Endothelial cell of umbilical vein (primary cell): ENCODE measurements at regions not wholly inside any gene's neighbourhood (a gene's known extent, or its start where the extent isn't known, plus 50 kb on each side); places are given as distances from the start of the nearest gene placed in this dataset.

ENCODE experiments used
- BruUV-seq: library from RNA; stranded (reverse); fragments of 400-500 nt; replicated peaks from 2 replicates; lab custom pipeline; 2021; lab: Mats Ljungman, UMichigan
- CTCF ChIA-PET: fragments of 300-600, 350-600 bp; sonication (Branson Sonifier 250); formaldehyde crosslinking; loops from one replicate; lab custom pipeline; 2021; ENCODE audit warnings: antibody characterized with exemption, inconsistent platforms; lab: Charles Lee
- POLR2A ChIA-PET: fragments of 300-600, 350-600 bp; sonication (Branson Sonifier 250); formaldehyde crosslinking; loops from one replicate; lab custom pipeline; 2021; ENCODE audit warnings: antibody characterized with exemption, inconsistent platforms; lab: Charles Lee
- DNase-seq: peaks from one replicate; pipeline ENCODE4 v3.0.0-alpha.2; 2011; ENCODE audit warnings: low read depth, low spot score
- FAIRE-seq: peaks from 2 replicates; lab custom pipeline; 2011; peaks lifted over from hg19 to GRCh38; lab: Jason Lieb, UNC
- H2AFZ ChIP-seq: 2 replicates; pipeline ENCODE4 v1.6.0; 2012; ENCODE audit warnings: low read depth, low read length, control low read depth, inconsistent platforms
- H3K27ac ChIP-seq: 2 replicates; pipeline ENCODE4 v1.5.1; 2011; ENCODE audit warnings: low read depth, mild to moderate bottlenecking, control low read depth, low read length, moderate library complexity; ENCODE audit not compliant: insufficient read depth
- H3K27me3 ChIP-seq, 2 experiments: 2 replicates each; pipeline versions ENCODE4 v1.6.0 to v1.6.1; 2011; ENCODE audit warnings: low read length in 2 of 2, mixed read lengths in 1 of 2; ENCODE audit not compliant: control insufficient read depth in 2 of 2, insufficient read depth in 2 of 2
- H3K36me3 ChIP-seq, 2 experiments: 2 replicates in 1 of 2; 3 replicates in 1 of 2; pipeline ENCODE4 v1.5.1; 2011; ENCODE audit warnings: low read length in 2 of 2, mild to moderate bottlenecking in 1 of 2, moderate library complexity in 1 of 2; ENCODE audit not compliant: control insufficient read depth in 2 of 2, insufficient read depth in 2 of 2; ENCODE audit errors: extremely low read depth in 1 of 2
- H3K4me1 ChIP-seq: 3 replicates; pipeline ENCODE4 v1.5.1; 2011; ENCODE audit warnings: mild to moderate bottlenecking, low read length; ENCODE audit not compliant: control insufficient read depth, insufficient read depth; ENCODE audit errors: extremely low read depth
- H3K4me2 ChIP-seq: 2 replicates; pipeline ENCODE4 v1.6.1; 2011; ENCODE audit warnings: low read length, control low read depth, mixed read lengths; ENCODE audit not compliant: insufficient read depth
- H3K4me3 ChIP-seq, 3 experiments: fragments of 200-600 bp in 1 of 3; sonication (generic), shearing (Covaris generic) in 1 of 3; replicated peaks in 1 of 3; 2 replicates each; pipeline ENCODE4 v1.5.1; 2011 to 2016; ENCODE audit warnings: control low read depth in 3 of 3, low read length in 3 of 3, mild to moderate bottlenecking in 2 of 3, inconsistent platforms in 1 of 3, low read depth in 1 of 3, moderate library complexity in 1 of 3; ENCODE audit not compliant: insufficient read depth in 1 of 3
- H3K79me2 ChIP-seq: 2 replicates; pipeline ENCODE4 v1.6.0; 2012; ENCODE audit warnings: low read length, inconsistent platforms; ENCODE audit not compliant: control insufficient read depth, insufficient read depth
- H3K9ac ChIP-seq: replicated peaks from 2 replicates; pipeline ENCODE3; 2011; ENCODE audit warnings: low read length, control low read depth; ENCODE audit not compliant: insufficient read depth; ENCODE audit errors: extremely low read depth
- H3K9me1 ChIP-seq: replicated peaks from 3 replicates; pipeline ENCODE4 v1.6.0; 2011; ENCODE audit warnings: mild to moderate bottlenecking, low read length; ENCODE audit not compliant: control insufficient read depth, insufficient read depth; ENCODE audit errors: extremely low read depth
- H3K9me3 ChIP-seq: replicated peaks from 2 replicates; pipeline ENCODE4 v1.5.1; 2012; ENCODE audit warnings: low read length, inconsistent platforms; ENCODE audit not compliant: control insufficient read depth, insufficient read depth
- H4K20me1 ChIP-seq: replicated peaks from 2 replicates; pipeline ENCODE3; 2011; ENCODE audit warnings: mild to moderate bottlenecking, low read length; ENCODE audit not compliant: control insufficient read depth, insufficient read depth; ENCODE audit errors: extremely low read depth
- EZH2 ChIP-seq: IDR thresholded peaks from 2 replicates; pipeline ENCODE4 v1.6.1; 2012; ENCODE audit warnings: borderline replicate concordance, low read depth, mild to moderate bottlenecking, moderate library complexity, low read length, inconsistent platforms; ENCODE audit not compliant: severe bottlenecking
- FOS ChIP-seq: IDR thresholded peaks from 2 replicates; pipeline ENCODE4 v1.6.1; 2011; ENCODE audit warnings: mild to moderate bottlenecking, low read length, moderate library complexity, borderline replicate concordance; ENCODE audit not compliant: insufficient read depth
- GATA2 ChIP-seq: IDR thresholded peaks from 2 replicates; pipeline ENCODE4 v1.7.0; 2011; ENCODE audit warnings: low read depth, mild to moderate bottlenecking, moderate library complexity, mixed read lengths, low read length; ENCODE audit not compliant: insufficient read length, insufficient read depth
- JUN ChIP-seq: IDR thresholded peaks from 2 replicates; pipeline ENCODE4 v1.6.1; 2011; ENCODE audit warnings: borderline replicate concordance, low read depth; ENCODE audit not compliant: insufficient read length, insufficient read depth
- MYC ChIP-seq: IDR thresholded peaks from one replicate; pipeline ENCODE4 v1.6.1; 2011; ENCODE audit warnings: mild to moderate bottlenecking, low read depth, low read length
- POLR2A ChIP-seq: IDR thresholded peaks from 2 replicates; pipeline ENCODE4 v1.6.1; 2012; ENCODE audit warnings: low read depth, mild to moderate bottlenecking, control low read depth, low read length
- POLR2AphosphoS5 ChIP-seq: IDR thresholded peaks from 2 replicates; pipeline ENCODE4 v1.6.1; 2012; ENCODE audit warnings: low read depth, mild to moderate bottlenecking, control low read depth, low read length, moderate library complexity; ENCODE audit not compliant: insufficient read depth
- dilution Hi-C: fragments of 300-500 bp; cut with MboI; formaldehyde crosslinking; loops from one replicate; pipeline ENCODE4 v1.15.0; 2019; ENCODE audit warnings: low sequenced_read_pairs; ENCODE audit not compliant: extremely low pct_ligation_motif_present
- intact Hi-C: fragments of 100-400 bp; cut with micrococcal nuclease; formaldehyde crosslinking; loops from one replicate; pipeline ENCODE4 v1.10.0; 2022
- TF ChIP-seq, protein P1 (sequence below), 2 donors: IDR thresholded peaks; 1 replicate in 1 of 2; 2 replicates in 1 of 2; pipeline ENCODE4 v1.5.1; 2011; ENCODE audit warnings: low read length in 2 of 2, mild to moderate bottlenecking in 2 of 2, moderate library complexity in 2 of 2, control low read depth in 1 of 2, inconsistent platforms in 1 of 2, low read depth in 1 of 2; ENCODE audit not compliant: insufficient read depth in 1 of 2; ENCODE audit errors: extremely low read depth in 1 of 2
- TF ChIP-seq, protein P2 (sequence below): IDR thresholded peaks from 2 replicates; pipeline ENCODE4 v1.6.1; 2011; ENCODE audit not compliant: insufficient read depth, insufficient read length

DNA sequence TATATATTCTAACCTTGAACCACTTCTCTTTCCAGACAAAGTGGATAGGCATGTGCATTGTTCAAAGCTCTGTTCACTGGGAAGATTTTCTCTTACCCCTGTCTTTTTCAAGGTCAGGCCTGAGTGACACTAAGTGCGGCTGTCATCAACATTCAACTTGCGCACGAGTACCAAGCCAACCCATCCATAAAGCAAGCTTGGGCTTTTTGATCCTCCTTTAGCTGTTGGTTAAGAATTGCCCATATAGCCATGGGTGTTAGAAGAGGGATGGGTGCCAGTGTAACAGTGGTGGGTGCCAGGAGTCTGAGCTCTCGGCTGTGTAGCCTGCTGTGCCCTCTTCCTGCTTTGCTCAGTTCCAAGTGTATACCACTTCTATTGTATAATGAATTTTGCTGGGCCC lies 136.1 kb downstream of the GLUL start:
- no peak overlapping the region for H3K4me3 ChIP-seq
- no peak for FAIRE-seq
- H3K4me1 ChIP-seq = no peaks in the 10 kb centered on the region
- no peak for DNase-seq
- dilution Hi-C loops (no loop called here), intact Hi-C loops (no loop called here)
- no peak for TF ChIP-seq GATA2
- no peak for TF ChIP-seq POLR2A
- TF ChIP-seq POLR2AphosphoS5 = no peak
- TF ChIP-seq, protein P1, sequence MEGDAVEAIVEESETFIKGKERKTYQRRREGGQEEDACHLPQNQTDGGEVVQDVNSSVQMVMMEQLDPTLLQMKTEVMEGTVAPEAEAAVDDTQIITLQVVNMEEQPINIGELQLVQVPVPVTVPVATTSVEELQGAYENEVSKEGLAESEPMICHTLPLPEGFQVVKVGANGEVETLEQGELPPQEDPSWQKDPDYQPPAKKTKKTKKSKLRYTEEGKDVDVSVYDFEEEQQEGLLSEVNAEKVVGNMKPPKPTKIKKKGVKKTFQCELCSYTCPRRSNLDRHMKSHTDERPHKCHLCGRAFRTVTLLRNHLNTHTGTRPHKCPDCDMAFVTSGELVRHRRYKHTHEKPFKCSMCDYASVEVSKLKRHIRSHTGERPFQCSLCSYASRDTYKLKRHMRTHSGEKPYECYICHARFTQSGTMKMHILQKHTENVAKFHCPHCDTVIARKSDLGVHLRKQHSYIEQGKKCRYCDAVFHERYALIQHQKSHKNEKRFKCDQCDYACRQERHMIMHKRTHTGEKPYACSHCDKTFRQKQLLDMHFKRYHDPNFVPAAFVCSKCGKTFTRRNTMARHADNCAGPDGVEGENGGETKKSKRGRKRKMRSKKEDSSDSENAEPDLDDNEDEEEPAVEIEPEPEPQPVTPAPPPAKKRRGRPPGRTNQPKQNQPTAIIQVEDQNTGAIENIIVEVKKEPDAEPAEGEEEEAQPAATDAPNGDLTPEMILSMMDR (IDR thresholded peaks at IDR 0.05; ENCODE audit: extremely low read depth in 1 of 2, insufficient read depth in 1 of 2, low read depth in 1 of 2, low read length in 2 of 2) = no peak
- TF ChIP-seq EZH2 = no peak
- TF ChIP-seq FOS = no peak
- TF ChIP-seq, protein P2, sequence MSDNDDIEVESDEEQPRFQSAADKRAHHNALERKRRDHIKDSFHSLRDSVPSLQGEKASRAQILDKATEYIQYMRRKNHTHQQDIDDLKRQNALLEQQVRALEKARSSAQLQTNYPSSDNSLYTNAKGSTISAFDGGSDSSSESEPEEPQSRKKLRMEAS = no peak
- TF ChIP-seq JUN = no peak
- no peak for TF ChIP-seq MYC
- CTCF ChIA-PET = no interaction called here
- H3K9ac ChIP-seq = no peak overlapping the region
- no peak overlapping the region for H2AFZ ChIP-seq
- POLR2A ChIA-PET = no interaction called here
- no peaks in the 10 kb centered on the region for H4K20me1 ChIP-seq
- H3K9me3 ChIP-seq = no peaks in the 10 kb centered on the region
- H3K27me3 ChIP-seq = no peaks in the 10 kb centered on the region
- H3K27ac ChIP-seq = no peak overlapping the region
- H3K36me3 ChIP-seq = no peaks in the 10 kb centered on the region
- H3K4me2 ChIP-seq = no peak overlapping the region
- H3K79me2 ChIP-seq = no peaks in the 10 kb centered on the region
- H3K9me1 ChIP-seq = no peaks in the 10 kb centered on the region
- no TSS peak for BruUV-seq
